GM10248 (cell line): ENCODE measurements at regions not wholly inside any gene's neighbourhood (a gene's known extent, or its start where the extent isn't known, plus 50 kb on each side); places are given as distances from the start of the nearest gene placed in this dataset.

Source experiments
- CTCF ChIA-PET: fragments of 300-600 bp; sonication (Branson Sonifier 250); formaldehyde crosslinking; extraction: SDS; loops from one replicate; lab custom pipeline; 2021; ENCODE audit warnings: antibody characterized with exemption; lab: Yijun Ruan, JAX
- POLR2A ChIA-PET: fragments of 350-650 bp; sonication (Branson Sonifier 250); formaldehyde crosslinking; extraction: SDS; loops from one replicate; lab custom pipeline; 2020; ENCODE audit warnings: antibody characterized with exemption; lab: Yijun Ruan, JAX
- DNase-seq: peaks from one replicate; pipeline ENCODE4 v3.0.0; 2012; ENCODE audit errors: extremely low spot score
- CTCF ChIP-seq: IDR thresholded peaks from 2 replicates; pipeline ENCODE4 v1.5.1; 2012; ENCODE audit warnings: mild to moderate bottlenecking, low read depth; ENCODE audit errors: extremely low read depth, missing control alignments, control extremely low read depth

GRCh38 chr2:211068108-211068780 lies 511.8 kb downstream of the CPS1 start:
- CTCF ChIA-PET = interaction anchor here (0.8 to 1.5 kb wide), 4 partner anchors 12 to 89 kb away, joined by 3 to 6 read pairs (median 3); no protein-coding TSS in a partner anchor

GRCh38 chr2:211070547-211070946 lies 514.1 kb downstream of the CPS1 start:
- no peak for TF ChIP-seq CTCF
- ChIA-PET CTCF (interaction anchor here (1.1 kb wide), 1 partner anchor 21 kb away, joined by 3 read pairs; no protein-coding TSS in a partner anchor), POLR2A (no interaction called here)
- DNase-seq = no peak

More at GRCh38 chr2:211068108-211068780, 511.8 kb downstream of the CPS1 start:
- DNase-seq = no peak
- no peak for TF ChIP-seq CTCF
- POLR2A ChIA-PET = no interaction called here

GRCh38 chr2:211077216-211077767 lies 520.9 kb downstream of the CPS1 start:
- no peak for TF ChIP-seq CTCF
- DNase-seq = no peak
- CTCF ChIA-PET = no interaction called here
- POLR2A ChIA-PET = no interaction called here

- DNase-seq = no peak
- no peak for TF ChIP-seq CTCF
- CTCF ChIA-PET = interaction anchor here (0.9 to 1.4 kb wide), 4 partner anchors 9 to 1483 kb away, joined by 3 to 4 read pairs (median 4); no protein-coding TSS in a partner anchor
- POLR2A ChIA-PET = no interaction called here
Observed at GRCh38 chr2:211084352-211084751, 528.0 kb downstream of the CPS1 start.

GRCh38 chr2:211085056-211085680 lies 528.8 kb downstream of the CPS1 start:
- TF ChIP-seq CTCF = peak; percentile 55
- ChIA-PET CTCF (interaction anchor here (1.2 to 2.9 kb wide), 4 partner anchors 9 to 47 kb away, joined by 3 to 9 read pairs (median 6); no protein-coding TSS in a partner anchor), POLR2A (no interaction called here)
- DNase-seq = peak; percentile 10

GRCh38 chr2:211086049-211086448 lies 529.6 kb downstream of the CPS1 start:
- no peak for TF ChIP-seq CTCF
- no peak for DNase-seq
- ChIA-PET POLR2A (no interaction called here), CTCF (interaction anchor here (1.2 to 2.9 kb wide), 6 partner anchors 8 to 1481 kb away, joined by 3 to 9 read pairs (median 6); no protein-coding TSS in a partner anchor)
